Type B pancreatic cell (in vitro differentiated cells): ENCODE measurements at regions not wholly inside any gene's neighbourhood (a gene's known extent, or its start where the extent isn't known, plus 50 kb on each side); places are given as distances from the start of the nearest gene placed in this dataset.
A peak's percentile ranks its signal among the peaks of the same experiment; 100 is the strongest.
"Not testable (repeated sequence)": the region's sequence is repeated elsewhere in the genome, so short reads cannot be mapped to it uniquely, and the experiment has no call there.

ENCODE experiments used
- DNase-seq: peaks from one replicate; pipeline ENCODE4 v3.0.0; 2021; ENCODE audit warnings: mixed read lengths; ENCODE audit not compliant: unreplicated experiment; ENCODE audit errors: extremely low spot score
- H3K27ac Mint-ChIP-seq: 2 replicates; pipeline ENCODE4 v1.8.0; 2021; ENCODE audit warnings: mild to moderate bottlenecking, mixed read lengths
- H3K27me3 Mint-ChIP-seq: 2 replicates; pipeline ENCODE4 v1.8.0; 2021; ENCODE audit warnings: mixed read lengths
- H3K36me3 Mint-ChIP-seq: 2 replicates; pipeline ENCODE4 v1.8.0; 2021; ENCODE audit warnings: mixed read lengths
- H3K4me1 Mint-ChIP-seq: one replicate; pipeline ENCODE4 v1.8.0; 2021; ENCODE audit warnings: mixed read lengths; ENCODE audit not compliant: unreplicated experiment
- H3K4me3 Mint-ChIP-seq: 2 replicates; pipeline ENCODE4 v1.8.0; 2021; ENCODE audit warnings: mild to moderate bottlenecking, mixed read lengths
- H3K9me3 Mint-ChIP-seq: 2 replicates; pipeline ENCODE4 v1.8.0; 2021; ENCODE audit warnings: mixed read lengths
- TF ChIP-seq, protein P1 (sequence below): fragments of 200-600 bp; sonication (generic); conservative IDR thresholded peaks from 2 replicates; pipeline ENCODE4 v1.5.0; 2021; ENCODE audit warnings: antibody characterized with exemption, mild to moderate bottlenecking

DNA sequence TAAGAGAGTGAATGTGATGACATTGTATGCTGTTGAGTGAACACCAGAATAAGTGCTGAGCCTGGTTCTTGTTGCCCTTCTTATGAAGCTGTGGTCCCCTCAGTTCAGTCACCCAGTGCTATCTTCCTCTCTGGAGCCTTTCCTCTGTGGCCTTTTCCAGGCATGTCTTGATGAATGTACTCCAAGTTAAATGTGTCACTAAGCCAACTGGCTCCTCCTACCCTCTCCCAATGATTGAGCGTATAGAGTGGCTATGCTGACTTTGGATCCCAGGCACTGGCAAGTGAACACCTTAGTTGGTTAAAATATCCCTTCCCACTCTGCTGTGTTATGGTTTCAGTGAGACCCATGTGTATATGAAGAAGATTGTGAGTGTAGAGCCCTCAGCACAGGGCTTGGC, 134.1 kb upstream of the MAMLD1 start:
- no peaks in the 10 kb centered on the region for H3K4me1 Mint-ChIP-seq
- TF ChIP-seq, protein P1, sequence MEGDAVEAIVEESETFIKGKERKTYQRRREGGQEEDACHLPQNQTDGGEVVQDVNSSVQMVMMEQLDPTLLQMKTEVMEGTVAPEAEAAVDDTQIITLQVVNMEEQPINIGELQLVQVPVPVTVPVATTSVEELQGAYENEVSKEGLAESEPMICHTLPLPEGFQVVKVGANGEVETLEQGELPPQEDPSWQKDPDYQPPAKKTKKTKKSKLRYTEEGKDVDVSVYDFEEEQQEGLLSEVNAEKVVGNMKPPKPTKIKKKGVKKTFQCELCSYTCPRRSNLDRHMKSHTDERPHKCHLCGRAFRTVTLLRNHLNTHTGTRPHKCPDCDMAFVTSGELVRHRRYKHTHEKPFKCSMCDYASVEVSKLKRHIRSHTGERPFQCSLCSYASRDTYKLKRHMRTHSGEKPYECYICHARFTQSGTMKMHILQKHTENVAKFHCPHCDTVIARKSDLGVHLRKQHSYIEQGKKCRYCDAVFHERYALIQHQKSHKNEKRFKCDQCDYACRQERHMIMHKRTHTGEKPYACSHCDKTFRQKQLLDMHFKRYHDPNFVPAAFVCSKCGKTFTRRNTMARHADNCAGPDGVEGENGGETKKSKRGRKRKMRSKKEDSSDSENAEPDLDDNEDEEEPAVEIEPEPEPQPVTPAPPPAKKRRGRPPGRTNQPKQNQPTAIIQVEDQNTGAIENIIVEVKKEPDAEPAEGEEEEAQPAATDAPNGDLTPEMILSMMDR: no peak
- no peaks in the 10 kb centered on the region for H3K36me3 Mint-ChIP-seq
- DNase-seq: peak; percentile 18
- no peak overlapping the region for H3K27ac Mint-ChIP-seq
- no peak overlapping the region for H3K4me3 Mint-ChIP-seq
- no peaks in the 10 kb centered on the region for H3K27me3 Mint-ChIP-seq
- peaks cover 5% of the 10 kb centered on the region for H3K9me3 Mint-ChIP-seq

DNA sequence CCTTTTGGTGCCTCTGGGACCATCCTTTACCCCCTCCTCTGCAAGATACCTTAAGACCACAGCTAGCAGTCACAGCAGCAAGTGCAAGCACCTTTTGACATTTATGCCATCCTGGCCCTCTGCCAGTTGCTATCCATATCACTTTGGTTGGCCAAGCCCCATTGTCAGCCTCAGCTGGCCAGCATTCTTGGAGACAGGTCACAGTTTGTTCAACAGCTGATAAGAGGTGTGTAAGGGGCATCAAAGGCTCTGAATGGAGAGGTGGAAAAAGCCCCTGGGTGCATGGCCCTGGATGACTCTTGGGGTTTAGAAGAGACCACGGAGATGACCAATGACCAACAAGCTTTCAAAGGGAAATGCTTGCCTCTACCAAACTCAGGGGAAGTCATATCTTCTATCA, 133.6 kb upstream of the MAMLD1 start:
- Mint-ChIP-seq H3K27me3 (no peaks in the 10 kb centered on the region), H3K4me1 (no peaks in the 10 kb centered on the region), H3K27ac (no peak overlapping the region), H3K9me3 (peaks cover 5% of the 10 kb centered on the region), H3K36me3 (no peaks in the 10 kb centered on the region), H3K4me3 (no peak overlapping the region)
- TF ChIP-seq, protein P1: no peak
- DNase-seq: peak; percentile 36

DNA sequence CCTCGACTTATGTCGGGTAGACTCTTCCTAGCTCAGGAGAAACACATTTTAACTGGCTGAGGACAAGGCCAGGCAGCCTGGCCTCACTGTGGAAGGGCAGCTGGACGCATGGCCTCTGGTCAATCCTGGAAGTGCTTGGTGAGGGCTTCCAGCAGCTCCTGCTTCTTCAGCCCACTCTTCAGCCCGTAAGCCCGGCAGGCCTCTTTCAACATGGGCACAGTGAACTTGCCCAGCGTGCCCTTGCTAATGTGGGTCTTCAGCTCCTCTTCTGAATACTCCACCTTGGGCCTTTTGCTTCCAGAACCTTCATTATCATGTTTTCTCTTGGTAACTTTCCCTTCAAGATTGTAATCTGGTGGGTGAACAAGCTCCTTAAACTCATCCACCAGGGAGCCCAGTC, 132.2 kb upstream of the MAMLD1 start:
- H3K9me3 Mint-ChIP-seq, H3K4me3 Mint-ChIP-seq, H3K36me3 Mint-ChIP-seq, H3K27me3 Mint-ChIP-seq, H3K27ac Mint-ChIP-seq, H3K4me1 Mint-ChIP-seq: not testable (repeated sequence)
- DNase-seq: peak; percentile 6

DNA sequence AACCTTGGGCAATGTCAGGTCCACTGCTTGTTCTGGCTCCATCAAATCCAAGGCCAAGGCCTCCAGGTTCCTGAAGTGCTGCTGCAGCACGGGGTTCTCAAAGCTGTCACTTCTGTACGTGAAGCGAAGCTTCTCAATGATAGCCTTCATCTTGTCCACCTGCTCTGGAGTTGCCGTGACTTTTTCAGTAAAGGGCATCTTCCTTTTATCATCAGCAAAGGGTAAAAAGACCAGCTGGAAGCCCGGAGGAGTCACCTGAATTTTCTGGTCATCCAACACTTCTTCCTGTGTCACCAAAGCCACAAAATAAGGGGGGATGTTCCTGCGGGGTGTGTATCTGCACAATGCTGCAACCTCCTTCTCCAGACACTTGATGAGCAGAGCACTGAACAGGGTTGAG, 131.7 kb upstream of the MAMLD1 start:
- H3K4me1 Mint-ChIP-seq, H3K27me3 Mint-ChIP-seq: not testable (repeated sequence)

DNA sequence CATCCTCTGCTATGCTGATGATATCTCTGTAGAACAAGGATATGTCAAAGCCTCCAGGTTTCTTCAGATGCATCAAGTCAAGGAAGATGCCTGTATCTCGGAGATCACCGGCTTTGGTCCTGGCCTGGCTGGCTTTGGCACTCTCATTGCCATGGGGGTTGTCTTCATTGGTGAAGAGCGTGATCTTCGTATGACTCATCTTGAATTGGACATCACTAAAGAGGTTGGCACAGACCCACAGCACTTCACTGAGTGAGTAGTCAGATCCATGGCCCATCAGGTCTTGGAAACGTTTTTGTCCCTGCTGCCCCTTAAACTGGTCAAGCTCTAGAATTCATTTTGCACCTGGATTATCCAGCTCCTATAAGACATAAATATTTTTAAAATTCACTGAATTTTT, 130.9 kb upstream of the MAMLD1 start:
- H3K9me3 Mint-ChIP-seq, H3K27ac Mint-ChIP-seq, H3K4me3 Mint-ChIP-seq, H3K27me3 Mint-ChIP-seq, DNase-seq, H3K36me3 Mint-ChIP-seq, H3K4me1 Mint-ChIP-seq: not testable (repeated sequence)

More for the DNA sequence above, 131.7 kb upstream of the MAMLD1 start:
- not testable (repeated sequence) for H3K4me3 Mint-ChIP-seq, H3K9me3 Mint-ChIP-seq, DNase-seq, H3K36me3 Mint-ChIP-seq, H3K27ac Mint-ChIP-seq

DNA sequence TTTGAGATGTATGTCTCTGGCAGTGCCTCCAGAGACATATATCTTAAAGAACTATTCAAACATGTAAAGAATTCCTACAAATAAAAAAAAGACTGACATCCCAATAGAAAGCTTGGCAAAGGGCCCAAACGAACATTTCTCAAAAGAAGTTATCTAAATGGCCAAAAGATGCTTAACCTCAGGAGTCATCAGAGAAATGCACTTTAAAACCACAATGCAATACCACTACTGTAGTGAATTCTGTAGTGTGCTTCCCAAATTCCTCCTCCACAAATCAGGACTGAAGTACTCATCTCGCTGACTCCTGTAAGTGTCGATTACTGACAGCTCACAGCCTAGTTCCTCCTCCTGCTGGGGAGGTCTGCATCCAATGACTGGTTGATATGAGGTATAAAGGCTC, 129.0 kb upstream of the MAMLD1 start:
- TF ChIP-seq, protein P1: no peak
- no peaks in the 10 kb centered on the region for H3K4me1 Mint-ChIP-seq
- peak; percentile 10 for DNase-seq
- H3K27ac Mint-ChIP-seq: no peak overlapping the region
- H3K36me3 Mint-ChIP-seq: no peaks in the 10 kb centered on the region
- no peak overlapping the region for H3K4me3 Mint-ChIP-seq
- H3K9me3 Mint-ChIP-seq: peaks cover 4% of the 10 kb centered on the region
- no peaks in the 10 kb centered on the region for H3K27me3 Mint-ChIP-seq

DNA sequence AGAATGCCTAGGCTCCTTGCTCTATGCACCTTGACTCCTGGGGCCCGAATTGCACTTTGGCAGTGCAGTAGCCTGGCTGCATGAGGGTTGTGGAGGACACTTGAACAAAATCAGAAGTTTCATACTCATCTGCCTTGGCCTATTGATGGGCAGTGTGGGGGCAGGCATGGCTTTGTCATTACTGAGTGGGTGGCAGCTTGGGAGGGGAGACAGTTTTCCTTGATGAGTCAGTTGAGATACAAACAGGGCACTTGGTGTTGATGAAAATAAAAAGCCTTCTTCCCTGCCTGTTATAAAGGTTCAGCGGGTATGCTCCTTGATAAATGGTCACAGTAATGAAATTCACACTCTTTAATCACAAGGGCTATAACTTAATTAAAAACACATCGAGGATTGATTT, 126.8 kb upstream of the MAMLD1 start:
- DNase-seq: peak; percentile 37
- Mint-ChIP-seq H3K9me3 (no peaks in the 10 kb centered on the region), H3K4me1 (no peaks in the 10 kb centered on the region), H3K27ac (no peak overlapping the region), H3K27me3 (no peaks in the 10 kb centered on the region), H3K36me3 (no peaks in the 10 kb centered on the region), H3K4me3 (no peak overlapping the region)
- TF ChIP-seq, protein P1: no peak
